ENCODE measurements at regions not wholly inside any gene's neighbourhood (a gene's known extent, or its start where the extent isn't known, plus 50 kb on each side); places are given as distances from the start of the nearest gene placed in this dataset.

- DNase-seq: no peak
These were observed 376.7 kb upstream of the ARID1B start for GRCh38 chr6:156400487-156400886.

GRCh38 chr6:156398966-156399365 is 378.2 kb upstream of the ARID1B start:
- no peak for DNase-seq

- DNase-seq: no peak
These were observed 378.8 kb upstream of the ARID1B start for GRCh38 chr6:156398371-156398770.

GRCh38 chr6:156396791-156397418 is 380.3 kb upstream of the ARID1B start:
- DNase-seq: no peak

- no peak for DNase-seq
These were observed 381.0 kb upstream of the ARID1B start for GRCh38 chr6:156396068-156396771.

- no peak for DNase-seq
These were observed 381.9 kb upstream of the ARID1B start for GRCh38 chr6:156395276-156395675.

- DNase-seq: no peak
These were observed 384.5 kb upstream of the ARID1B start for GRCh38 chr6:156392648-156393047.

- no peak for DNase-seq
These were observed 385.2 kb upstream of the ARID1B start for GRCh38 chr6:156391977-156392376.

GRCh38 chr6:156391061-156391672 is 386.0 kb upstream of the ARID1B start:
- no peak for DNase-seq

- no peak for DNase-seq
These were observed 386.6 kb upstream of the ARID1B start for GRCh38 chr6:156390621-156391020.

GRCh38 chr6:156389296-156389695 is 387.9 kb upstream of the ARID1B start:
- DNase-seq: no peak

GRCh38 chr6:156387472-156387871 is 389.7 kb upstream of the ARID1B start:
- no peak for DNase-seq

- DNase-seq: no peak
These were observed 394.1 kb upstream of the ARID1B start for GRCh38 chr6:156383059-156383458.

- no peak for DNase-seq
These were observed 397.5 kb upstream of the ARID1B start for GRCh38 chr6:156379392-156380289.

GRCh38 chr6:156378853-156379252 is 398.3 kb upstream of the ARID1B start:
- DNase-seq: no peak

GRCh38 chr6:156376091-156376490 is 401.1 kb upstream of the ARID1B start:
- no peak for DNase-seq

GRCh38 chr6:156359912-156360311 is 417.3 kb upstream of the ARID1B start:
- no peak for DNase-seq

GRCh38 chr6:156352861-156353260 is 424.3 kb upstream of the ARID1B start:
- no peak for DNase-seq

- DNase-seq: no peak
These were observed 425.7 kb upstream of the ARID1B start for GRCh38 chr6:156351346-156351966.

GRCh38 chr6:156350337-156350736 is 426.8 kb upstream of the ARID1B start:
- no peak for DNase-seq

- DNase-seq: no peak
These were observed 428.3 kb upstream of the ARID1B start for GRCh38 chr6:156348849-156349248.

- no peak for DNase-seq
These were observed 428.8 kb upstream of the ARID1B start for GRCh38 chr6:156348424-156348823.

GRCh38 chr6:156347656-156348055 is 429.5 kb upstream of the ARID1B start:
- no peak for DNase-seq

Data from NCI-H1105 (cell line).